ENCODE measurements at regions not wholly inside any gene's neighbourhood (a gene's known extent, or its start where the extent isn't known, plus 50 kb on each side); places are given as distances from the start of the nearest gene placed in this dataset.

DNA sequence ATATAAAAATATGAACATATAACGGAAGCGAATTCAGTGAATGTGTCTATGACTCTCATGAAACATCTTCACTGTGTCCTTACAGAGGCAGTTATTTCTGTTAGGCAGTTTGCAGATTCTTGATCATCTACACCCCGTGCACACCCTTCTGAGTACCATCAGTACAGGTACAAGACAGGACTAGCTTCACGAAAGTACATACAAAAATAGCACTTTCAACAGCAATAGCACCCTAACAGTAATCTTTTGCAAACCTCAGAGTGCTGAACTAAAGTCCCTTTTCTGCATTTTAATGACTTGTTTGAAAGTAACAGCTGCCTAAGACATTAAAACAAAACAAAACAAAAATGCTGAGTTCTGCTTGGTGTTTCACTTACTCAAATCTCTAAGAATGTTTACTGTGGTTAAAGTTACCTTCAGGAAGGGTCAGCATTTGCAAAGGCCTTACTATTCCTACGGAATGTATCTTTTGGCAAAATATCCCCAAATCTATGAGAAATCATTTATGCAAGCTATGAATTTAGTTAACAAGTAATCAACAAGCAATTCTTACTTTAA is 104.1 kb downstream of the CNTN3 start:
- no peak for DNase-seq (ENCODE audit: extremely low read depth, low read depth, low spot score)

DNA sequence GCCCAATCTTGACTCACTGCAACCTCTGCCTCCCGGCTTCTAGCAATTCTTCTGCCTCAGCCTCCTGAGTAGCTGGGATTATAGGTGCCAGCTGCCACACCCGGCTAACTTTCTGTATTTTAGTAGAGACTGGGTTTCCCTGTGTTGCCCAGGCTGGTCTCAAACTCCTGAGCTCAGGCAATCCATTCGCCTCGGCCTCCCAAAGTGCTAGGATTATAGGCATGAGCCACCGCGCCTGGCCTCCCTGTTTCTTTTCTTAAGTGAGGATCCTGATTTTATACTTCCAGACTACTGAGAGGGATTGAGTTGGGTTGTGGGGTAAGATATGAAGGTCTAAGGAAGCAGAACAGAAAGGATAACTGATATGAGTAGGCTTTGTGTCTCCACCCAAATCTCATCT is 106.8 kb downstream of the CNTN3 start:
- DNase-seq (ENCODE audit: extremely low read depth, low read depth, low spot score): no peak

DNA sequence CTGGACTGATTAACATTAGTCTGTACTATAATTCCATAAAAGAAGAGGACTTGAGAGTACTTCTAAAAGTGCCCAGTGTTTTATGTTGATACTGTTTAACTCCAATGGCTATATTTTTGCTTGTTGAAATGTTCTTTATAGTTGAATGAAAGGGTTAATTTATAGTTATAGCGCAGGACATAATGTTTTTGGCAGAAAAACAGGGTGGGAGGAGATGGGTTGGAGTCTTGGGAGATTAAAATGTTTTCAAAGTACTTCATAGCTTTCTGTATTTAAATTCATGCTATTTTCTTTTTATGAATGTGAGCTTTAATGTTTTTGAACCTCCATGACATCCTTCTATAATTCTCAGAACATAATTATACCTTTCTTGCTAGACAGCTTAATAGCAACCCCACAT is 108.2 kb downstream of the CNTN3 start:
- DNase-seq (ENCODE audit: extremely low read depth, low read depth, low spot score): no peak

DNA sequence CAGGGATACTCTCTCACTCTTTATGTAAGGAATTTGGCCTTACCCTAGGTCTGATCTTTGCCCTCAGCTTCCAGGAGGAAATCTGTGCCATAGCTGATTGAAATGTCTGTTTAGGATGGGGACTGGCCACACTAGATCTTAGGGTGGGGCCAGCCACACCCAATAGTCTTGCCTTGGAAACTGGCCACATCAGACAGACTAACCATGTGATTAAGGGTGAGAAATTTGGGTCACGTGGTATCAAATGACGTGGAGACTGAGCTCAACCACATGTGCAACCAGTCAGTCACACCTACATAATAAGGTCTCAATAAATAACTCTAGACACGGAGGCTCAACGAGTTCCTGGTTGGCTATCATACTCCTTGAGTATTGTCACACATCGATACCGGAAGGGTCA is 113.5 kb downstream of the CNTN3 start:
- no peak for DNase-seq (ENCODE audit: extremely low read depth, low read depth, low spot score)

- DNase-seq (ENCODE audit: extremely low read depth, low read depth, low spot score): no peak
Observed at GRCh38 chr3:74500257-74500656, 114.2 kb downstream of the CNTN3 start.

- DNase-seq (ENCODE audit: extremely low read depth, low read depth, low spot score): no peak
Observed at GRCh38 chr3:74491874-74492273, 122.6 kb downstream of the CNTN3 start.

DNA sequence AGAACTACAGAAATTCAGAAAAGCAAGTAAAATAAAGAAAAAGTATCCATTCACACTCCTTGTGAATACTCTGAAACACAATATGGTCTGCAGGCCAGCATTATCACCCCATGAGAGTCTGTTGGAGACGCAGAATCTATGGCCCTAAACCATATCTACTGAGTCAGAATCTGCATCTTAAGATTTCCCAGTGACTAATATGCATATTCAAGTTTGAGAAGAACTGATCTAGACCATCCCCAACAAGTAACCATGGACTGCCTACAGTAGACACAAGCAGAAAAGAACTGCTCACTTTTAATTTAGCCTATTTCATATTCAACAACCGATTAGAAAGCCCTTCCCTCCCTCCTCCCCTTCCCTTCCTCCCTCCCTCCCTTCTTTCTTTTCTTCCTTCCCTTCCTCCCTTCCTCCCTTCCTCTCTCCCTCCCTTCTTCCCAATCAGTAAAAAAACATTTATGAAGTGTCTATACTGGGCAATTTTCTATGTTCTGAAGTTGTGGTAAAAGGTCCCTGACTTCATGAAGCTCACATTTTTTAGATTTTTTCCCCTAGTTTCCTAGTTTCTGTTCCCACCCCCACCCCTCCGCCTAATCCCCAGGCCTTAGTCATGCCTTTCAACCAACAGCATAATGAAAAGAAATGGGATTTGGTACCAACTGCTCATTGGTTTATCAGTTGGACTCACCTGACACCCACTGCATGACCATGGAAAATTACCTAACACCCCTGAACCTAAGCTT is 125.2 kb downstream of the CNTN3 start:
- DNase-seq (ENCODE audit: extremely low read depth, low read depth, low spot score): no peak

DNA sequence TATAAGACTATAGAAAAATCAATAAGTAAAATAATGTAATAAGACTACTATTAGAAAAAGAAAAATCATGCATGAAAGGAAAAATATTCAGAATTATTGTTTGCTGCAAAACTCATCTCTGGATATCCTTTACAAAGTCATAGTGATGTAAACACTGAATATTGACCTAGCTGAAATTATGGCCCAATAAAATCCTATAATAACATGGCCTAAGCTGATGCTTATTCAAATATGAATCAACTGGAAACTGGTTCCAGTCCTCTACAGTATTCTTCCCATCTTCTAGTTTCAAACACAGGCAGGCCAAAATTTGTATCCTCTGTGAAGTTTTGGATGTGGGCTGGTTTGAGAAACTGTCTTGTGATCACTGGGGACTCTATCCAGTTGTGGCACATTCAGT is 134.5 kb downstream of the CNTN3 start:
- no peak for DNase-seq (ENCODE audit: extremely low read depth, low read depth, low spot score)

DNA sequence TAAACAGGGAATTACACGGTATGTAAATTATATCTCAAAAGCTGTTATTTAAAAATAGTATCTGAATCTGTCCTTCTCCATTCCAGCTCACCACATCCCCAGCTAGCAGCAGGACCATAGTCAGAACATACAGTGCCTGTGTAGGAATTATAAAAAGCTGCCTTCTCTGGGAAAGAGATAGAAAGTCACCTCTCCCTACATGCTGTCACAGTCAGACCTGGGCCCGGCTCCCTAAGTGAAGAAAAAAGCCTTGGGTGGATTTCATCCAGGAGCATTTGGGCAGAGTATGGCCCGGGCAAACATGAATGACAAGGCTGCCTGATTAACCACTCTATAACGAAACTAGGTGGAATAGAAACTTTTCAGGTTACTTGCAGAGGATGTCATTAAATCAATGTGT is 144.1 kb downstream of the CNTN3 start:
- no peak for DNase-seq (ENCODE audit: extremely low read depth, low read depth, low spot score)

- DNase-seq (ENCODE audit: extremely low read depth, low read depth, low spot score): no peak
Observed at GRCh38 chr3:74469713-74470112, 144.7 kb downstream of the CNTN3 start.

- DNase-seq (ENCODE audit: extremely low read depth, low read depth, low spot score): no peak
Observed at GRCh38 chr3:74469151-74469550, 145.3 kb downstream of the CNTN3 start.

GRCh38 chr3:74465715-74466410 is 148.6 kb downstream of the CNTN3 start:
- no peak for DNase-seq (ENCODE audit: extremely low read depth, low read depth, low spot score)

GRCh38 chr3:74463515-74463914 is 150.9 kb downstream of the CNTN3 start:
- DNase-seq (ENCODE audit: extremely low read depth, low read depth, low spot score): no peak

DNA sequence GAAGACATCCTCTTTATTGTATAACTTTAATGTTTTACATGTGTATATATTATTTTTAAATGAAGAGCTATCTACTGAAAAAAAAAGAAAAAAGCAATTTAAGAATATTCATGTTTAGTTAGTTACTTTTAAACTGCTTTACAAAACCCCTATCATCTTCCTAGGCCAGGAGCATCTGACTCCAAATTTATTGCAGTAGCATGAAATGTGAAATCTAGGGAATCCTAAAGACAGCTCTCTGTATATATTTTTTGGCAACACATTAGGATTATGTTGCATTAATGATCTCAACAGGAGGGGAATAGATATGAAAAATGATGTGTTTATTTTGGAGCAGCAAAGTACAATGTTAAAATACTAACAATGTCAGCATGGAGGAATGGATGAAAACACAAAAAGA is 158.3 kb downstream of the CNTN3 start:
- no peak for DNase-seq (ENCODE audit: extremely low read depth, low read depth, low spot score)

DNA sequence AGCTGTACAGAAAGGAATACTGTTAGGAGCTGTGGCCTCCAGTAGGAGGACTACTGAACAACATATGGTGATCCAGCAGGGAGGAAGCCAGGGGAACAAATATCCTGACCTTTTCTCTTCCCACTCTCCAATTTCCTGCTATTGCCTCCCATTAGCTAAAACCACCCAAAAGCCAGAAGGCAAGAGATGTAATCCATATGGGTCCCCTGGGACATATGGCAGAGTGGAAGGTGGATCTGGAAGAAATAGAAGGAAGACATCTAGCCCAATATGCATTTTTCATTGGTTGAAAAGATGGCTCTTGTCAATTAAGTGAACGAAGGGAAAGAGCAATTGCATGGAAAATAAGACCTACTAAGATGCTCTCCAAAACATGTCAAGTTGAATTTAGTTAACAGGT is 167.2 kb downstream of the CNTN3 start:
- no peak for DNase-seq (ENCODE audit: extremely low read depth, low read depth, low spot score)

GRCh38 chr3:74445541-74445940 is 168.9 kb downstream of the CNTN3 start:
- no peak for DNase-seq (ENCODE audit: extremely low read depth, low read depth, low spot score)

DNA sequence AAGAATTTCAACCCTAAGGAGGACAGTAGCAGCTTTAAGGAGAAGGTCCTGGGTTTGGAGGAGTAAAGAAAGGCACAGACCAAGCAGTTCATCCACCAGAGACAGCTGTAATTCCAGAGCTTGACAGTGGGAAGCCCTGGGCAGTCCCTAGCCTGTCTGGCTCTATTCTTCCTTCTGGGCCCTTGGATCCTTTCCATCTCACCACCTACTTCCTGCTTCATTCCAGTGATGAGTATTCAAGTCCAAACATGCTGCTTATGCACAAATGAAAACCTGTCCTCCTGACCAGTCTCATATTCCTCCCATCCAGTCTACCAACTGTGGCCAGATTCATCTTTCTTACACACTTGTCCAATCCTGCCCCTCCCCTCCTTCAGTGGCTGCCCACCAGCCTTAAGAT is 171.4 kb downstream of the CNTN3 start:
- DNase-seq (ENCODE audit: extremely low read depth, low read depth, low spot score): no peak

DNA sequence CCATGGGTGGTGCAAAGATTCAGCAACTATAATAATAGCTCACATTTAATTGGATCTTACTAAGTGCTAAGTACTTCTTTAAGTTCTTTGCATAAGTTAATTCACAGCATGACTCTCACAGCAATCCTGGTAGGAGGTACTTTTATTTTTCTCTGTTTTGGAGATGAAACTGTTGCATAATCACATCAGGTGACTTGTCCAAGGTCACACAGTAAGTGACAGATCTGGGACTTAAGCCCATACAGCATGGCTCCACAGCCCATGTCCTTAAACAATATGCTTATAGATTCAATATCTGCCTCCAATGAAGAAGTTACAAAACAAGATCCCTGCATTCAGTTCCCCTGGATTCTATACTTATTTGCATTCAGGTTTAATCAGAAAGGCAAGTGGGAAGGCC is 171.8 kb downstream of the CNTN3 start:
- no peak for DNase-seq (ENCODE audit: extremely low read depth, low read depth, low spot score)

DNA sequence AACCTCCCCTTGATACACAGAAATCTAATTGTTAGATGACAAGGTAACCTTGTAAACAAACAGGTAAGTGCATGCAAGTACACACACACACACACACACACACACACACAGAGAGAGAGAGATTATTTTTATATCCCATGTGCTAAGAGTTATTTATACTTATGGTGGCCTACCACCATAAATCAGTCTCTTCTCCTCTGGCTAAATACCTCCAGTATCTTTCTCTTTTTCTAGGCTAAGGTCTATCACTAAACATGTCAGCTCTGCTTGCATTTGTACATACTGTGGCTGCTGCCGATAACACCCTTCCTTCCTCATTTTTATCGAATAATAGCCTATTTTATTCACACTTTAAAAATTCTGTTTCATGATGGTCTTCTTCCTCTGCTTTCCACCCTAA is 172.4 kb downstream of the CNTN3 start:
- DNase-seq (ENCODE audit: extremely low read depth, low read depth, low spot score): no peak

GRCh38 chr3:74436184-74436583 is 178.3 kb downstream of the CNTN3 start:
- DNase-seq (ENCODE audit: extremely low read depth, low read depth, low spot score): no peak

GRCh38 chr3:74435631-74436030 is 178.8 kb downstream of the CNTN3 start:
- no peak for DNase-seq (ENCODE audit: extremely low read depth, low read depth, low spot score)

GRCh38 chr3:74434406-74434805 is 180.1 kb downstream of the CNTN3 start:
- DNase-seq (ENCODE audit: extremely low read depth, low read depth, low spot score): no peak

Measured in glomerular endothelial cell (primary cell).